ENCODE measurements at regions not wholly inside any gene's neighbourhood (a gene's known extent, or its start where the extent isn't known, plus 50 kb on each side); places are given as distances from the start of the nearest gene placed in this dataset.

- TF ChIP-seq, protein P1, sequence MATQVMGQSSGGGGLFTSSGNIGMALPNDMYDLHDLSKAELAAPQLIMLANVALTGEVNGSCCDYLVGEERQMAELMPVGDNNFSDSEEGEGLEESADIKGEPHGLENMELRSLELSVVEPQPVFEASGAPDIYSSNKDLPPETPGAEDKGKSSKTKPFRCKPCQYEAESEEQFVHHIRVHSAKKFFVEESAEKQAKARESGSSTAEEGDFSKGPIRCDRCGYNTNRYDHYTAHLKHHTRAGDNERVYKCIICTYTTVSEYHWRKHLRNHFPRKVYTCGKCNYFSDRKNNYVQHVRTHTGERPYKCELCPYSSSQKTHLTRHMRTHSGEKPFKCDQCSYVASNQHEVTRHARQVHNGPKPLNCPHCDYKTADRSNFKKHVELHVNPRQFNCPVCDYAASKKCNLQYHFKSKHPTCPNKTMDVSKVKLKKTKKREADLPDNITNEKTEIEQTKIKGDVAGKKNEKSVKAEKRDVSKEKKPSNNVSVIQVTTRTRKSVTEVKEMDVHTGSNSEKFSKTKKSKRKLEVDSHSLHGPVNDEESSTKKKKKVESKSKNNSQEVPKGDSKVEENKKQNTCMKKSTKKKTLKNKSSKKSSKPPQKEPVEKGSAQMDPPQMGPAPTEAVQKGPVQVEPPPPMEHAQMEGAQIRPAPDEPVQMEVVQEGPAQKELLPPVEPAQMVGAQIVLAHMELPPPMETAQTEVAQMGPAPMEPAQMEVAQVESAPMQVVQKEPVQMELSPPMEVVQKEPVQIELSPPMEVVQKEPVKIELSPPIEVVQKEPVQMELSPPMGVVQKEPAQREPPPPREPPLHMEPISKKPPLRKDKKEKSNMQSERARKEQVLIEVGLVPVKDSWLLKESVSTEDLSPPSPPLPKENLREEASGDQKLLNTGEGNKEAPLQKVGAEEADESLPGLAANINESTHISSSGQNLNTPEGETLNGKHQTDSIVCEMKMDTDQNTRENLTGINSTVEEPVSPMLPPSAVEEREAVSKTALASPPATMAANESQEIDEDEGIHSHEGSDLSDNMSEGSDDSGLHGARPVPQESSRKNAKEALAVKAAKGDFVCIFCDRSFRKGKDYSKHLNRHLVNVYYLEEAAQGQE (IDR thresholded peaks at IDR 0.05; ENCODE audit: low read depth) = no peak
- no peak for TF ChIP-seq TEAD4 (IDR thresholded peaks at IDR 0.05)
- no peak for TF ChIP-seq EP300 (IDR thresholded peaks at IDR 0.05; ENCODE audit: borderline replicate concordance)
- TF ChIP-seq RAD21 (IDR thresholded peaks at IDR 0.05; ENCODE audit: low read depth) = no peak
- TF ChIP-seq CEBPB (IDR thresholded peaks at IDR 0.05) = no peak
These were observed 448.9 kb upstream of the ZMIZ1 start for GRCh38 chr10:78619896-78620295.

Data from Ishikawa (cell line).